ENCODE measurements at regions not wholly inside any gene's neighbourhood (a gene's known extent, or its start where the extent isn't known, plus 50 kb on each side); places are given as distances from the start of the nearest gene placed in this dataset.

GRCh38 chr4:85406185-85406584 is 68.8 kb upstream of the ARHGAP24 start:
- DNase-seq, result no peak

GRCh38 chr4:85407546-85407945 is 67.4 kb upstream of the ARHGAP24 start:
- no peak for DNase-seq

GRCh38 chr4:85408301-85408700 is 66.6 kb upstream of the ARHGAP24 start:
- no peak for DNase-seq

- no peak for DNase-seq
Observed at GRCh38 chr4:85409251-85409650, 65.7 kb upstream of the ARHGAP24 start.

- no peak for DNase-seq
Observed at GRCh38 chr4:85411386-85411785, 63.6 kb upstream of the ARHGAP24 start.

- no peak for DNase-seq
Observed at GRCh38 chr4:85414972-85415371, 60.0 kb upstream of the ARHGAP24 start.

- no peak for DNase-seq
Observed at GRCh38 chr4:85416094-85416493, 58.9 kb upstream of the ARHGAP24 start.

- DNase-seq, result no peak
Observed at GRCh38 chr4:85419103-85419502, 55.8 kb upstream of the ARHGAP24 start.

GRCh38 chr4:85420831-85421230 is 54.1 kb upstream of the ARHGAP24 start:
- DNase-seq, result no peak

GRCh38 chr4:85423431-85423830 is 51.5 kb upstream of the ARHGAP24 start:
- DNase-seq, result no peak
